ENCODE measurements at regions not wholly inside any gene's neighbourhood (a gene's known extent, or its start where the extent isn't known, plus 50 kb on each side); places are given as distances from the start of the nearest gene placed in this dataset.

- no peak for DNase-seq (ENCODE audit: low read depth in 1 of 2, low spot score in 1 of 2)
Observed at GRCh38 chr3:106725566-106725965, 651.7 kb upstream of the CCDC54 start.

- DNase-seq (ENCODE audit: low read depth in 1 of 2, low spot score in 1 of 2): no peak
Observed at GRCh38 chr3:106728315-106729098, 648.7 kb upstream of the CCDC54 start.

- no peak for DNase-seq (ENCODE audit: low read depth in 1 of 2, low spot score in 1 of 2)
Observed at GRCh38 chr3:106729481-106729880, 647.8 kb upstream of the CCDC54 start.

- no peak for DNase-seq (ENCODE audit: low read depth in 1 of 2, low spot score in 1 of 2)
Observed at GRCh38 chr3:106731230-106731629, 646.0 kb upstream of the CCDC54 start.

- DNase-seq (ENCODE audit: low read depth in 1 of 2, low spot score in 1 of 2): no peak
Observed at GRCh38 chr3:106734712-106735111, 642.5 kb upstream of the CCDC54 start.

GRCh38 chr3:106737265-106737664 is 640.0 kb upstream of the CCDC54 start:
- DNase-seq (ENCODE audit: low read depth in 1 of 2, low spot score in 1 of 2): no peak

- no peak for DNase-seq (ENCODE audit: low read depth in 1 of 2, low spot score in 1 of 2)
Observed at GRCh38 chr3:106740116-106740515, 637.1 kb upstream of the CCDC54 start.

GRCh38 chr3:106745344-106746168 is 631.7 kb upstream of the CCDC54 start:
- DNase-seq (ENCODE audit: low read depth in 1 of 2, low spot score in 1 of 2): no peak

- DNase-seq (ENCODE audit: low read depth in 1 of 2, low spot score in 1 of 2): no peak
Observed at GRCh38 chr3:106746286-106746685, 631.0 kb upstream of the CCDC54 start.

- DNase-seq (ENCODE audit: low read depth in 1 of 2, low spot score in 1 of 2): no peak
Observed at GRCh38 chr3:106748472-106749262, 628.6 kb upstream of the CCDC54 start.

- DNase-seq (ENCODE audit: low read depth in 1 of 2, low spot score in 1 of 2): no peak
Observed at GRCh38 chr3:106750092-106750491, 627.1 kb upstream of the CCDC54 start.

- no peak for DNase-seq (ENCODE audit: low read depth in 1 of 2, low spot score in 1 of 2)
Observed at GRCh38 chr3:106755336-106755735, 621.9 kb upstream of the CCDC54 start.

GRCh38 chr3:106756901-106757300 is 620.3 kb upstream of the CCDC54 start:
- no peak for DNase-seq (ENCODE audit: low read depth in 1 of 2, low spot score in 1 of 2)

- DNase-seq (ENCODE audit: low read depth in 1 of 2, low spot score in 1 of 2): no peak
Observed at GRCh38 chr3:106758459-106758858, 618.8 kb upstream of the CCDC54 start.

GRCh38 chr3:106759731-106760130 is 617.5 kb upstream of the CCDC54 start:
- no peak for DNase-seq (ENCODE audit: low read depth in 1 of 2, low spot score in 1 of 2)

GRCh38 chr3:106765342-106765741 is 611.9 kb upstream of the CCDC54 start:
- DNase-seq (ENCODE audit: low read depth in 1 of 2, low spot score in 1 of 2): no peak

GRCh38 chr3:106768941-106769480 is 608.2 kb upstream of the CCDC54 start:
- DNase-seq (ENCODE audit: low read depth in 1 of 2, low spot score in 1 of 2): no peak

- DNase-seq (ENCODE audit: low read depth in 1 of 2, low spot score in 1 of 2): no peak
Observed at GRCh38 chr3:106773795-106774194, 603.4 kb upstream of the CCDC54 start.

- no peak for DNase-seq (ENCODE audit: low read depth in 1 of 2, low spot score in 1 of 2)
Observed at GRCh38 chr3:106783231-106783630, 594.0 kb upstream of the CCDC54 start.

GRCh38 chr3:106789276-106789675 is 588.0 kb upstream of the CCDC54 start:
- DNase-seq (ENCODE audit: low read depth in 1 of 2, low spot score in 1 of 2): no peak

GRCh38 chr3:106792716-106793115 is 584.5 kb upstream of the CCDC54 start:
- no peak for DNase-seq (ENCODE audit: low read depth in 1 of 2, low spot score in 1 of 2)
